ENCODE measurements at regions not wholly inside any gene's neighbourhood (a gene's known extent, or its start where the extent isn't known, plus 50 kb on each side); places are given as distances from the start of the nearest gene placed in this dataset.

GRCh38 chr6:135667691-135668455 lies 170.3 kb upstream of the AHI1 start (continued):
- TF ChIP-seq, protein P1, sequence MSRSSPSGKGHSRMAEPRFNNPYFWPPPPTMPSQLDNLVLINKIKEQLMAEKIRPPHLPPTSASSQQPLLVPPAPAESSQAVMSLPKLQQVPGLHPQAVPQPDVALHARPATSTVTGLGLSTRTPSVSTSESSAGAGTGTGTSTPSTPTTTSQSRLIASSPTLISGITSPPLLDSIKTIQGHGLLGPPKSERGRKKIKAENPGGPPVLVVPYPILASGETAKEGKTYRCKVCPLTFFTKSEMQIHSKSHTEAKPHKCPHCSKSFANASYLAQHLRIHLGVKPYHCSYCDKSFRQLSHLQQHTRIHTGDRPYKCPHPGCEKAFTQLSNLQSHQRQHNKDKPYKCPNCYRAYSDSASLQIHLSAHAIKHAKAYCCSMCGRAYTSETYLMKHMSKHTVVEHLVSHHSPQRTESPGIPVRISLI (tag by site-specific recombination; IDR thresholded peaks at IDR 0.05): no peak
- TF ChIP-seq ZSCAN23 (tag by site-specific recombination; IDR thresholded peaks at IDR 0.05) (no peak), ZNF398 (tag by site-specific recombination; IDR thresholded peaks at IDR 0.05) (peak; percentile 24; the same call in 1 of the 2 replicates), BCL11A (tag by site-specific recombination; IDR thresholded peaks at IDR 0.05; ENCODE audit: low read depth) (no peak), ZNF513 (tag by site-specific recombination; IDR thresholded peaks at IDR 0.05) (no peak), ZNF645 (tag by site-specific recombination; IDR thresholded peaks at IDR 0.05) (no peak), ZNF48 (tag by site-specific recombination; IDR thresholded peaks at IDR 0.05) (no peak), MEIS1 (CRISPR knock-in tag; IDR thresholded peaks at IDR 0.05; ENCODE audit: borderline replicate concordance) (peak; percentile 97)
- TF ChIP-seq, protein P2, sequence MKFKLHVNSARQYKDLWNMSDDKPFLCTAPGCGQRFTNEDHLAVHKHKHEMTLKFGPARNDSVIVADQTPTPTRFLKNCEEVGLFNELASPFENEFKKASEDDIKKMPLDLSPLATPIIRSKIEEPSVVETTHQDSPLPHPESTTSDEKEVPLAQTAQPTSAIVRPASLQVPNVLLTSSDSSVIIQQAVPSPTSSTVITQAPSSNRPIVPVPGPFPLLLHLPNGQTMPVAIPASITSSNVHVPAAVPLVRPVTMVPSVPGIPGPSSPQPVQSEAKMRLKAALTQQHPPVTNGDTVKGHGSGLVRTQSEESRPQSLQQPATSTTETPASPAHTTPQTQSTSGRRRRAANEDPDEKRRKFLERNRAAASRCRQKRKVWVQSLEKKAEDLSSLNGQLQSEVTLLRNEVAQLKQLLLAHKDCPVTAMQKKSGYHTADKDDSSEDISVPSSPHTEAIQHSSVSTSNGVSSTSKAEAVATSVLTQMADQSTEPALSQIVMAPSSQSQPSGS (tag by site-specific recombination; IDR thresholded peaks at IDR 0.05; ENCODE audit: low read depth): peak; percentile 78

DNA sequence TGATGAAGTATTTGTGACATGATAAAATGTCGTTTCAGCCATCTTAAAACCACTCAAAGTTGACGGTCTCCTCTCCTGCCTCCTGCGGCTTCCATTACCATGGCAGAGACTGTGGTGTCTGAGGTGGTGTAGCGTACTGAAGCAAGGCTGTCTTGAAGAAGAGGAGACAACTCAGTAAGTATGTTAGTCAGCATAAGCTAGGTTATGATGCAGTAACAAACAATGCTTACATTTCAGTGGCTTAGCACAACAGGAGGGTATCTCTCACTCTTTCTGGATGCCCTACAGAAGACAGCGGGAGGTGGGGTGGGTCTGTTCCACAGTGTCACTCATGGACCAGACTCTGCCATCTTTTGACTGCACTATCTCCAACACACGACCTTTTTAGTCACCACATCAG lies 174.7 kb upstream of the AHI1 start:
- ChIA-PET CTCF (interaction anchor here (0.7 to 1.3 kb wide), 2 partner anchors 235 to 554 kb away, joined by 3 to 5 read pairs; no protein-coding TSS in a partner anchor), POLR2A (no interaction called here)
- Histone ChIP-seq H3K4me3 (ENCODE audit: low read depth, low read length) (no peak overlapping the region), H3K4me1 (ENCODE audit: control insufficient read depth, insufficient read depth, low read length) (peaks cover 4% of the 10 kb centered on the region; the same call in 1 of the 2 replicates), H3K36me3 (ENCODE audit: control insufficient read depth in 2 of 2, insufficient read depth in 1 of 2, low read length in 2 of 2) (no peaks in the 10 kb centered on the region), H3K9me3 (ENCODE audit: control insufficient read depth, insufficient read depth, low read depth, low read length) (no peaks in the 10 kb centered on the region), H3K27ac (ENCODE audit: extremely low read depth, low read depth, low read length) (no peak overlapping the region)
- TF ChIP-seq, protein P3, sequence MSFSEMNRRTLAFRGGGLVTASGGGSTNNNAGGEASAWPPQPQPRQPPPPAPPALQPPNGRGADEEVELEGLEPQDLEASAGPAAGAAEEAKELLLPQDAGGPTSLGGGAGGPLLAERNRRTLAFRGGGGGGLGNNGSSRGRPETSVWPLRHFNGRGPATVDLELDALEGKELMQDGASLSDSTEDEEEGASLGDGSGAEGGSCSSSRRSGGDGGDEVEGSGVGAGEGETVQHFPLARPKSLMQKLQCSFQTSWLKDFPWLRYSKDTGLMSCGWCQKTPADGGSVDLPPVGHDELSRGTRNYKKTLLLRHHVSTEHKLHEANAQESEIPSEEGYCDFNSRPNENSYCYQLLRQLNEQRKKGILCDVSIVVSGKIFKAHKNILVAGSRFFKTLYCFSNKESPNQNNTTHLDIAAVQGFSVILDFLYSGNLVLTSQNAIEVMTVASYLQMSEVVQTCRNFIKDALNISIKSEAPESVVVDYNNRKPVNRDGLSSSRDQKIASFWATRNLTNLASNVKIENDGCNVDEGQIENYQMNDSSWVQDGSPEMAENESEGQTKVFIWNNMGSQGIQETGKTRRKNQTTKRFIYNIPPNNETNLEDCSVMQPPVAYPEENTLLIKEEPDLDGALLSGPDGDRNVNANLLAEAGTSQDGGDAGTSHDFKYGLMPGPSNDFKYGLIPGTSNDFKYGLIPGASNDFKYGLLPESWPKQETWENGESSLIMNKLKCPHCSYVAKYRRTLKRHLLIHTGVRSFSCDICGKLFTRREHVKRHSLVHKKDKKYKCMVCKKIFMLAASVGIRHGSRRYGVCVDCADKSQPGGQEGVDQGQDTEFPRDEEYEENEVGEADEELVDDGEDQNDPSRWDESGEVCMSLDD (tag by site-specific recombination; IDR thresholded peaks at IDR 0.05): no peak
- TF ChIP-seq ZNF791 (tag by site-specific recombination; IDR thresholded peaks at IDR 0.05): no peak
- TF ChIP-seq, protein P4, sequence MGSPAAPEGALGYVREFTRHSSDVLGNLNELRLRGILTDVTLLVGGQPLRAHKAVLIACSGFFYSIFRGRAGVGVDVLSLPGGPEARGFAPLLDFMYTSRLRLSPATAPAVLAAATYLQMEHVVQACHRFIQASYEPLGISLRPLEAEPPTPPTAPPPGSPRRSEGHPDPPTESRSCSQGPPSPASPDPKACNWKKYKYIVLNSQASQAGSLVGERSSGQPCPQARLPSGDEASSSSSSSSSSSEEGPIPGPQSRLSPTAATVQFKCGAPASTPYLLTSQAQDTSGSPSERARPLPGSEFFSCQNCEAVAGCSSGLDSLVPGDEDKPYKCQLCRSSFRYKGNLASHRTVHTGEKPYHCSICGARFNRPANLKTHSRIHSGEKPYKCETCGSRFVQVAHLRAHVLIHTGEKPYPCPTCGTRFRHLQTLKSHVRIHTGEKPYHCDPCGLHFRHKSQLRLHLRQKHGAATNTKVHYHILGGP (tag by site-specific recombination; IDR thresholded peaks at IDR 0.05): no peak
- no peak for TF ChIP-seq BCL11A (tag by site-specific recombination; IDR thresholded peaks at IDR 0.05; ENCODE audit: low read depth)
- no peak for TF ChIP-seq ZNF626 (tag by site-specific recombination; IDR thresholded peaks at IDR 0.05)
- TF ChIP-seq REPIN1 (tag by site-specific recombination; IDR thresholded peaks at IDR 0.05; ENCODE audit: low read depth): no peak
- TF ChIP-seq SCRT2 (tag by site-specific recombination; IDR thresholded peaks at IDR 0.05): no peak
- TF ChIP-seq, protein P5, sequence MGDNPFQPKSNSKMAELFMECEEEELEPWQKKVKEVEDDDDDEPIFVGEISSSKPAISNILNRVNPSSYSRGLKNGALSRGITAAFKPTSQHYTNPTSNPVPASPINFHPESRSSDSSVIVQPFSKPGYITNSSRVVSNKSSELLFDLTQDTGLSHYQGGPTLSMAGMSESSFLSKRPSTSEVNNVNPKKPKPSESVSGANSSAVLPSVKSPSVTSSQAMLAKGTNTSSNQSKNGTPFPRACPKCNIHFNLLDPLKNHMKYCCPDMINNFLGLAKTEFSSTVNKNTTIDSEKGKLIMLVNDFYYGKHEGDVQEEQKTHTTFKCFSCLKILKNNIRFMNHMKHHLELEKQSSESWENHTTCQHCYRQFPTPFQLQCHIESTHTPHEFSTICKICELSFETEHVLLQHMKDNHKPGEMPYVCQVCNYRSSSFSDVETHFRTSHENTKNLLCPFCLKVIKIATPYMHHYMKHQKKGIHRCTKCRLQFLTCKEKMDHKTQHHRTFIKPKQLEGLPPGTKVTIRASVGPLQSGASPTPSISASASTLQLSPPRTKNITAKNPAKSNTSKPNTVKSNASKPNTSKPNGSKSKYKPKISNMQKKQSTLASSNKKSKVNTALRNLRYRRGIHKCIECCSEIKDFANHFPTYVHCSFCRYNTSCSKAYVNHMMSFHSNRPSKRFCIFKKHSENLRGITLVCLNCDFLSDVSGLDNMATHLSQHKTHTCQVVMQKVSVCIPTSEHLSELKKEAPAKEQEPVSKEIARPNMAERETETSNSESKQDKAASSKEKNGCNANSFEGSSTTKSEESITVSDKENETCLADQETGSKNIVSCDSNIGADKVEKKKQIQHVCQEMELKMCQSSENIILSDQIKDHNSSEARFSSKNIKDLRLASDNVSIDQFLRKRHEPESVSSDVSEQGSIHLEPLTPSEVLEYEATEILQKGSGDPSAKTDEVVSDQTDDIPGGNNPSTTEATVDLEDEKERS (tag by site-specific recombination; IDR thresholded peaks at IDR 0.05): no peak
- TF ChIP-seq, protein P6, sequence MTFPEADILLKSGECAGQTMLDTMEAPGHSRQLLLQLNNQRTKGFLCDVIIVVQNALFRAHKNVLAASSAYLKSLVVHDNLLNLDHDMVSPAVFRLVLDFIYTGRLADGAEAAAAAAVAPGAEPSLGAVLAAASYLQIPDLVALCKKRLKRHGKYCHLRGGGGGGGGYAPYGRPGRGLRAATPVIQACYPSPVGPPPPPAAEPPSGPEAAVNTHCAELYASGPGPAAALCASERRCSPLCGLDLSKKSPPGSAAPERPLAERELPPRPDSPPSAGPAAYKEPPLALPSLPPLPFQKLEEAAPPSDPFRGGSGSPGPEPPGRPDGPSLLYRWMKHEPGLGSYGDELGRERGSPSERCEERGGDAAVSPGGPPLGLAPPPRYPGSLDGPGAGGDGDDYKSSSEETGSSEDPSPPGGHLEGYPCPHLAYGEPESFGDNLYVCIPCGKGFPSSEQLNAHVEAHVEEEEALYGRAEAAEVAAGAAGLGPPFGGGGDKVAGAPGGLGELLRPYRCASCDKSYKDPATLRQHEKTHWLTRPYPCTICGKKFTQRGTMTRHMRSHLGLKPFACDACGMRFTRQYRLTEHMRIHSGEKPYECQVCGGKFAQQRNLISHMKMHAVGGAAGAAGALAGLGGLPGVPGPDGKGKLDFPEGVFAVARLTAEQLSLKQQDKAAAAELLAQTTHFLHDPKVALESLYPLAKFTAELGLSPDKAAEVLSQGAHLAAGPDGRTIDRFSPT (tag by site-specific recombination; IDR thresholded peaks at IDR 0.05): no peak

Data from HEK293 (cell line).